ENCODE measurements at regions not wholly inside any gene's neighbourhood (a gene's known extent, or its start where the extent isn't known, plus 50 kb on each side); places are given as distances from the start of the nearest gene placed in this dataset.
"Not testable (repeated sequence)": the region's sequence is repeated elsewhere in the genome, so short reads cannot be mapped to it uniquely, and the experiment has no call there.

- 3 to 18% methylated on average over 1 of the region's 1 CpG for WGBS, 2 donors
- Histone ChIP-seq H3K27ac (no peak overlapping the region), H3K4me1 (no peaks in the 10 kb centered on the region), H3K36me3 (no peaks in the 10 kb centered on the region), H3K4me3 (no peak overlapping the region), H3K27me3 (no peaks in the 10 kb centered on the region), H3K9me3 (peaks cover 0 to 8% (median 0%) of the 10 kb centered on the region in 4 donors)
- DNase-seq (ENCODE audit: low spot score in 2 of 2): no peak
- no peak for TF ChIP-seq POLR2A (IDR thresholded peaks at IDR 0.05)
- TF ChIP-seq EP300 (IDR thresholded peaks at IDR 0.05): no peak
- no peak for TF ChIP-seq CTCF (IDR thresholded peaks at IDR 0.05)
Observed at GRCh38 chr2:57402755-57403154, 643.9 kb upstream of the VRK2 start.

DNA sequence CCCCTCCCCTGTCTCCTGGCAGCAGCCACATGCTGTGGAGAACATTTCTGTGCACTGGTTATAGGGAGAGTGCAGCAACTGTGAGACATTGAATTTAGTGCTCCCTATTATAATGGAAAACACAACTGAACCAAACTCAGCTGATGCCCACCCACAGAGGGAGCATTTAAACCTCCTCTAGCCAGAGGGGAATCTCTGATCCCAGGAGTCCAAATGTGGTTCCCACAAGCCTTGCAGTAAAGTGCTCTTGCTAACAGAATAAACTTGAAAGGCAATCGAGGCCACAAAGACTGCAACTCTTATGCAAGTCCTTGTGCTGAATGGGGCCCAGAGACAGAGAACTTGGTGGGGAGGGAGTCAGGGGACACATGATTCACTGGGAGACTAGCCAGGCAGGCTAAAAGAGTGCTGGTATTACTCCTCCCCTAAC, 638.8 kb upstream of the VRK2 start:
- Histone ChIP-seq H3K36me3 (no peaks in the 10 kb centered on the region), H3K4me3 (no peak overlapping the region), H3K9me3 (peaks cover 0 to 13% (median 6%) of the 10 kb centered on the region in 4 donors), H3K27me3 (no peaks in the 10 kb centered on the region), H3K4me1 (no peaks in the 10 kb centered on the region), H3K27ac (no peak overlapping the region)
- 28 to 30% methylated on average over 1 of the region's 1 CpG for WGBS, 2 donors
- no peak for DNase-seq (ENCODE audit: low spot score in 2 of 2)
- no peak for TF ChIP-seq POLR2A (IDR thresholded peaks at IDR 0.05)
- no peak for TF ChIP-seq CTCF (IDR thresholded peaks at IDR 0.05)
- TF ChIP-seq EP300 (IDR thresholded peaks at IDR 0.05): no peak

- no peak for DNase-seq (ENCODE audit: low spot score in 2 of 2)
- no peak overlapping the region for H3K4me3 ChIP-seq
- H3K27ac ChIP-seq: no peak overlapping the region
- 92 to 100% methylated on average over 1 of the region's 1 CpG for WGBS, 2 donors
- H3K4me1 ChIP-seq: no peaks in the 10 kb centered on the region
- no peaks in the 10 kb centered on the region for H3K36me3 ChIP-seq
- peaks cover 0 to 21% (median 9%) of the 10 kb centered on the region in 4 donors for H3K9me3 ChIP-seq
- no peaks in the 10 kb centered on the region for H3K27me3 ChIP-seq
- no peak for TF ChIP-seq CTCF (IDR thresholded peaks at IDR 0.05)
- no peak for TF ChIP-seq POLR2A (IDR thresholded peaks at IDR 0.05)
- no peak for TF ChIP-seq EP300 (IDR thresholded peaks at IDR 0.05)
Observed at GRCh38 chr2:57408587-57408986, 638.0 kb upstream of the VRK2 start.

DNA sequence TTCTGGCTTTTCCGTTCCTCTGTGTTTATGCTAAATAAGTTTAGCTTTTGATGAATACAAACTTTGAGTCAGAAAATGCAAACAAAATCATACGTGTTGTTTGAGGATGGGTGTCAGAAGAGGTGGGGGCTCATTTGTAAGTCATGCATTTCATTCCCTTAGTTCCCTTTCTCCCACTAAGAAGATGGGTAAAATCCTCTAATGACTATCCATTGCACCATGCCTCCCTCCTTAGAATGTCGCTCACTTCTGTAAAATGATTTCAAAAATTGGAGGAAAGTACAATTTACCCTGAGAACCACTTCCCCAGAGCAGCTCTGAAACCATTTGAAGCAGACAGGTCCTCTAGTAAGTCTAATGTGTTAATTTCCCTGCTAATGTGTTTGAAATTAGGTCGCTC, 629.6 kb upstream of the VRK2 start:
- Histone ChIP-seq H3K9me3 (peaks cover 0 to 23% (median 8%) of the 10 kb centered on the region in 4 donors), H3K4me1 (no peaks in the 10 kb centered on the region), H3K4me3 (no peak overlapping the region), H3K27me3 (no peaks in the 10 kb centered on the region), H3K27ac (no peak overlapping the region), H3K36me3 (no peaks in the 10 kb centered on the region)
- TF ChIP-seq POLR2A (IDR thresholded peaks at IDR 0.05): no peak
- no peak for TF ChIP-seq EP300 (IDR thresholded peaks at IDR 0.05)
- TF ChIP-seq CTCF (IDR thresholded peaks at IDR 0.05): no peak
- no peak for DNase-seq (ENCODE audit: low spot score in 2 of 2)
- WGBS, 2 donors: 81 to 82% methylated on average over 4 of the region's 4 CpGs

DNA sequence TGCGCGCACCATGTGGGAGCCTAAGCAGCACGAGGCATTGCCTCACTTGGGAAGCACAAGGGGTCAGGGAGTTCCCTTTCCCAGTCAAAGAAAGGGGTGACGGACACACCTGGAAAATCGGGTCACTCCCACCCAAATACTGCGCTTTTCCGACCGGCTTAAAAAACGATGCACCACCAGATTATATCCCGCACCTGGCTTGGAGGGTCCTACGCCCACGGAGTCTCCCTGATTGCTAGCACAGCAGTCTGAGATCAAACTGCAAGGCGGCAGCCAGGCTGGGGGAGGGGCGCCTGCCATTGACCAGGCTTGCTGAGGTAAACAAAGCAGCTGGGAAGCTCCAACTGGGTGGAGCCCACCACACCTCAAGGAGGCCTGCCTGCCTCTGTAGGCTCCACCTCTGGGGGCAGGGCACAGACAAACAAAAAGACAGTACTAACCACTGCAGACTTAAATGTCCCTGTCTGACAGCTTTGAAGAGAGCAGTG, 627.7 kb upstream of the VRK2 start:
- H3K9me3 ChIP-seq; H3K36me3 ChIP-seq; DNase-seq (ENCODE audit: low spot score in 2 of 2): not testable (repeated sequence)

GRCh38 chr2:57429831-57430230, 616.8 kb upstream of the VRK2 start:
- no peaks in the 10 kb centered on the region for H3K36me3 ChIP-seq
- H3K4me1 ChIP-seq: no peaks in the 10 kb centered on the region
- H3K27ac ChIP-seq: no peak overlapping the region
- no peak for DNase-seq (ENCODE audit: low spot score in 2 of 2)
- no peak for TF ChIP-seq CTCF (IDR thresholded peaks at IDR 0.05)
- no peak for TF ChIP-seq EP300 (IDR thresholded peaks at IDR 0.05)
- TF ChIP-seq POLR2A (IDR thresholded peaks at IDR 0.05): no peak
- no peak overlapping the region for H3K4me3 ChIP-seq
- no peaks in the 10 kb centered on the region for H3K27me3 ChIP-seq
- no peaks in the 10 kb centered on the region for H3K9me3 ChIP-seq
- 82 to 84% methylated on average over 1 of the region's 1 CpG for WGBS, 2 donors

More for the DNA sequence above, 627.7 kb upstream of the VRK2 start:
- 86 to 88% methylated on average over 13 to 14 of the region's 14 CpGs for WGBS, 2 donors
- not testable (repeated sequence) for H3K27ac ChIP-seq, H3K27me3 ChIP-seq, H3K4me3 ChIP-seq, H3K4me1 ChIP-seq

Measured in tibial nerve (tissue), 4 donors.